HG02798 (cell line): ENCODE measurements at regions not wholly inside any gene's neighbourhood (a gene's known extent, or its start where the extent isn't known, plus 50 kb on each side); places are given as distances from the start of the nearest gene placed in this dataset.

Experiments used
- ATAC-seq: cut with Tn5 transposase; IDR thresholded peaks from one replicate; pipeline ENCODE4 v1.9.1; 2021; ENCODE audit warnings: mild to moderate bottlenecking; ENCODE audit not compliant: unreplicated experiment, poor library complexity

DNA sequence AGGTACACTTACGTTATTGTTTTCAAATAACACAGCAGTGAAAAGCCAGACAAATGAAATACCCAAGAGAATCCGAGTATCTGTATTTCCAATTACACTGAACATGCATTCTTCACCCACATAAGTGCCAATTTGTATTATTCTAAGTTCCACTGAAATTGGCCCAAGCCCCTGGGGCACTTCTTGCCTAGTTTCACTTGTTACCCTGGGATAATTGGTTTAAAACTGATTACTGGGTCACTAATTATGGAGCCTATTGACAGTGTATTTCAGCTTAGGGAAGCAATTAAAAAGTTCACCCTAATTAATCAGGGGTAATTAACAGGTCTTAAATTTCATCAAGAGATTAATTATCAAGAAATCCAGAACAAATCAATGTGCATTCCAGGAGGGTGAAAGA is 60.5 kb upstream of the HS3ST2 start:
- ATAC-seq, result no peak

DNA sequence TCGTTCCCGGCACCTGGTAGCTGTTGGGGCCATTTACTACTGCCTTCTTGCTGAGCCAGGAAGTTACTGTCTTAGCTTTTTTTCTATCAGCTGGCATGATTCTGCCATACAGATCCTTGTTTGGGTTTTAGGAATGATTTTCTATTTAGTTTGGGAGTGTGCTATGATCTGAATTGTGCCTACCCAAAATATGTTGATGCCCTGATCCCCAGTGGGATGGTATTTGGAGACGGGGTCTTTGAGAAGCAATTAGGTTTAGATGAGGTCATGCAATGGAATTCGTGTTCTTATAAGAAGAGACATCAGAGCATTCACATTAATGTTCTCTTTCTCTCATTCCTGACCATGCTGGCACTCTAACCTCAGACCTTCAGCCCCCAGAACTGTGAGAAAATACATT is 59.4 kb upstream of the HS3ST2 start:
- ATAC-seq, result no peak

DNA sequence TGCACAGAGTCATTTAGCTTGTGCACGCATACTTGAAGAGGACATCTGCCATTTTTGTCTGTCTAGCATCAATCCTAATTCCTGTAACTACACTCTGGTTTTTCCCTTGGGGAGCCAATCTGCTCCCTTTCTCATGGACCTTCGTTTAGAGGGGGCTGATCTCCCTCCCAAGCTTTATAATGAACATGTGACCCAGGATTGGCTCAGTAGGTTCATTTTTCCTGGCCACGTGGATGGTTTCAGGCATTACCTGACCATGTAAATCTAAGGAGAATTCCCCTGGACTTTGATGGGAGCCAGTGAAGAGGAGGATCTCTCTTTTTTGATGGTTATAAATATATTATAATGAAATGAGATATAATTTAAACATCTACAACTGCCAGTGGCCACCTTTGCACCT is 56.8 kb upstream of the HS3ST2 start:
- ATAC-seq, result no peak

DNA sequence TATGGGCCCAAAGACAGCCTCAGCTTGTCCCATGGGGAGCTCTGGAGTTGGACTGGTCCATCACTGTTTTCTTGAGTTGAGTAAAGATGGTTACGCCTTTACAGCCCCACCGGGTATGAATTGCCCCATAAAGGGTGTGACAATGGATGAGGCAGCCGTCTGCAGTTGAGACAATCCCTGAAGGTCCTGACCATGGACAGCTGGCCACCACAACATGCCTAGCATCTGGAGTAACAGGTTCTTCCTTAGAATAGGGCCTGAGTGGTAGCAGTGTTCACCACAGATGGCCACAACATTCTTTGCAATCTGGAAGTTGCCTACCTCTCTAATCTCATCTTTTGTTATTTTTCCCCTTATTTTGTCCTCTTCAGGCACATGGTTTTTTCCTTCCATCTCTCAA is 51.5 kb upstream of the HS3ST2 start:
- ATAC-seq, result no peak

DNA sequence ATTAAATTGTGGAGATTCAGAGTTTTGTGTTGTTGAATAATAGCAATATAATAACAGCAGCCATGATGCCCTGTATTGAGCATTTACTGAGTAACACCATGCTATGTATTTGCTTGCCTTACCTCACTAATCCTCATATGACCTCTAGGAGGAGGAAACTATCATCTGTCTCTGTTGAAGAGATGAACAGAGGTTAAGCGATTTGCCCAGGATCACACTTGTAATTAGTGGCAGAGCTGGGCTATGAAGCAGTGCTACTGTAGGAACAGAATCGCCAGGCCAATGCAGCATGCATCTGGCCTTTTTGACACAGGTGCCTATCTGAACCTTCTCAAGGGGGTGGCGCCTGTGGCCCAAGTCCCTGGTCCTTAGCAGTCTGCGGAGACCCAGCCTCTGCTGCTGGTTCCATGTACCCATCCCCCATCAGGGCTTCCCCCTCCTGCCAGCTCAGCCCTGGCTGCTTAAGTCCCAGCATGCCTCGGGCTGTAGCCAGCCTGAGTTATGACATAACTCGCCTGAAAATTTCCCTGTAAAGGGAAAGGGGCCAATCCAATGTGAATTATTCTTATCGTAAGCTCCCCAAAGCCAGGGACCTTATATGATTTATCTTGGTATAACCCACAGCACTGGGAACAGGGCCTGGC is 50.4 kb upstream of the HS3ST2 start:
- ATAC-seq, result no peak
